ENCODE measurements at regions not wholly inside any gene's neighbourhood (a gene's known extent, or its start where the extent isn't known, plus 50 kb on each side); places are given as distances from the start of the nearest gene placed in this dataset.
"Not testable (repeated sequence)": the region's sequence is repeated elsewhere in the genome, so short reads cannot be mapped to it uniquely, and the experiment has no call there.

GRCh38 chr14:87380054-87380453 lies 612.9 kb downstream of the GALC start:
- H3K36me3 ChIP-seq (ENCODE audit: control insufficient read depth, insufficient read depth, low read length), result no peaks in the 10 kb centered on the region
- Mint-ChIP-seq H3K27ac (no peak overlapping the region), H3K4me1 (peaks cover 13% of the 10 kb centered on the region), H3K9me3 (peaks cover 27% of the 10 kb centered on the region), H3K27me3 (ENCODE audit: insufficient read depth) (no peaks in the 10 kb centered on the region), H3K4me3 (no peak overlapping the region), H3K36me3 (ENCODE audit: low read depth) (peaks cover 10% of the 10 kb centered on the region)
- peaks cover 5% of the 10 kb centered on the region for H3K4me1 ChIP-seq (ENCODE audit: control insufficient read depth, insufficient read depth, low read length)
- H3K27ac ChIP-seq (ENCODE audit: low read depth, low read length), result no peak overlapping the region
- H3K9me3 ChIP-seq (ENCODE audit: control insufficient read depth, low read length), result peaks cover 24% of the 10 kb centered on the region
- WGBS, 2 experiments (ENCODE audit: insufficient coverage in 1 of 2, insufficient read length in 1 of 2), result 93% methylated on average over 2 of the region's 2 CpGs; no CpG with 5 or more reads in 1 of the 2 experiments
- TF ChIP-seq CTCF (conservative IDR thresholded peaks at IDR 0.05), result no peak
- H3K9ac ChIP-seq (ENCODE audit: extremely low read depth, low read length, poor library complexity, severe bottlenecking), result no peak overlapping the region
- H3K27me3 ChIP-seq (ENCODE audit: control insufficient read depth, insufficient read depth, low read length, poor library complexity, severe bottlenecking), result no peaks in the 10 kb centered on the region
- H3K4me3 ChIP-seq (ENCODE audit: low read length), result no peak overlapping the region
- DNase-seq, result no peak

GRCh38 chr14:87368751-87369150 lies 624.2 kb downstream of the GALC start:
- Histone ChIP-seq H3K27ac (ENCODE audit: low read depth, low read length) (no peak overlapping the region), H3K27me3 (ENCODE audit: control insufficient read depth, insufficient read depth, low read length, poor library complexity, severe bottlenecking) (no peaks in the 10 kb centered on the region), H3K4me3 (ENCODE audit: low read length) (no peak overlapping the region), H3K9ac (ENCODE audit: extremely low read depth, low read length, poor library complexity, severe bottlenecking) (no peak overlapping the region), H3K36me3 (ENCODE audit: control insufficient read depth, insufficient read depth, low read length) (no peaks in the 10 kb centered on the region), H3K9me3 (ENCODE audit: control insufficient read depth, low read length) (no peaks in the 10 kb centered on the region), H3K4me1 (ENCODE audit: control insufficient read depth, insufficient read depth, low read length) (no peaks in the 10 kb centered on the region)
- Mint-ChIP-seq H3K4me3 (no peak overlapping the region), H3K27ac (no peak overlapping the region), H3K27me3 (ENCODE audit: insufficient read depth) (no peaks in the 10 kb centered on the region), H3K4me1 (peaks cover 1% of the 10 kb centered on the region), H3K36me3 (ENCODE audit: low read depth) (no peaks in the 10 kb centered on the region), H3K9me3 (peaks cover 5% of the 10 kb centered on the region)
- no peak for DNase-seq
- 100% methylated on average over 1 of the region's 2 CpGs; no CpG with 5 or more reads in 1 of the 2 experiments for WGBS, 2 experiments (ENCODE audit: insufficient coverage in 1 of 2, insufficient read length in 1 of 2)
- TF ChIP-seq CTCF (conservative IDR thresholded peaks at IDR 0.05), result no peak

- not testable (repeated sequence) for H3K27ac Mint-ChIP-seq; H3K9ac ChIP-seq (ENCODE audit: extremely low read depth, low read length, poor library complexity, severe bottlenecking); H3K27ac ChIP-seq (ENCODE audit: low read depth, low read length); H3K27me3 Mint-ChIP-seq (ENCODE audit: insufficient read depth); H3K36me3 ChIP-seq (ENCODE audit: control insufficient read depth, insufficient read depth, low read length); H3K4me3 Mint-ChIP-seq; H3K4me1 ChIP-seq (ENCODE audit: control insufficient read depth, insufficient read depth, low read length); H3K27me3 ChIP-seq (ENCODE audit: control insufficient read depth, insufficient read depth, low read length, poor library complexity, severe bottlenecking); H3K4me1 Mint-ChIP-seq; DNase-seq; H3K4me3 ChIP-seq (ENCODE audit: low read length)
- peaks cover 17% of the 10 kb centered on the region for H3K36me3 Mint-ChIP-seq (ENCODE audit: low read depth)
- H3K9me3 Mint-ChIP-seq, result peaks cover 53% of the 10 kb centered on the region
- WGBS, 2 experiments (ENCODE audit: insufficient coverage in 1 of 2, insufficient read length in 1 of 2), result 94% methylated on average over 8 of the region's 8 CpGs; no CpG with 5 or more reads in 1 of the 2 experiments
- peaks cover 29% of the 10 kb centered on the region for H3K9me3 ChIP-seq (ENCODE audit: control insufficient read depth, low read length)
Observed at GRCh38 chr14:87360246-87360645, 632.7 kb downstream of the GALC start.

GRCh38 chr14:87351007-87351406 lies 642.0 kb downstream of the GALC start:
- no peak overlapping the region for H3K4me3 Mint-ChIP-seq
- no peaks in the 10 kb centered on the region for H3K4me1 ChIP-seq (ENCODE audit: control insufficient read depth, insufficient read depth, low read length)
- peaks cover 21% of the 10 kb centered on the region for H3K9me3 Mint-ChIP-seq
- peaks cover 16% of the 10 kb centered on the region for H3K36me3 Mint-ChIP-seq (ENCODE audit: low read depth)
- H3K27ac Mint-ChIP-seq, result no peak overlapping the region
- H3K4me3 ChIP-seq (ENCODE audit: low read length), result no peak overlapping the region
- 93 to 100% methylated on average over 1 to 7 of the region's 7 CpGs for WGBS, 2 experiments (ENCODE audit: insufficient coverage in 1 of 2, insufficient read length in 1 of 2)
- H3K27me3 Mint-ChIP-seq (ENCODE audit: insufficient read depth), result no peaks in the 10 kb centered on the region
- no peak overlapping the region for H3K9ac ChIP-seq (ENCODE audit: extremely low read depth, low read length, poor library complexity, severe bottlenecking)
- H3K9me3 ChIP-seq (ENCODE audit: control insufficient read depth, low read length), result peaks cover 23% of the 10 kb centered on the region
- no peaks in the 10 kb centered on the region for H3K36me3 ChIP-seq (ENCODE audit: control insufficient read depth, insufficient read depth, low read length)
- TF ChIP-seq CTCF (conservative IDR thresholded peaks at IDR 0.05), result no peak
- DNase-seq, result peak; percentile 62
- H3K27ac ChIP-seq (ENCODE audit: low read depth, low read length), result no peak overlapping the region
- no peaks in the 10 kb centered on the region for H3K27me3 ChIP-seq (ENCODE audit: control insufficient read depth, insufficient read depth, low read length, poor library complexity, severe bottlenecking)
- no peaks in the 10 kb centered on the region for H3K4me1 Mint-ChIP-seq

Measured in endodermal cell (in vitro differentiated cells).